ENCODE measurements at regions not wholly inside any gene's neighbourhood (a gene's known extent, or its start where the extent isn't known, plus 50 kb on each side); places are given as distances from the start of the nearest gene placed in this dataset.

- Histone ChIP-seq H3K9me3 (no peaks in the 10 kb centered on the region), H3K27ac (ENCODE audit: low read depth in 2 of 2, low read length in 1 of 2) (no peak overlapping the region), H3K4me1 (ENCODE audit: control insufficient read depth in 1 of 2, insufficient read depth in 2 of 2, low read depth in 1 of 2, low read length in 1 of 2) (no peaks in the 10 kb centered on the region), H3K36me3 (replicated peaks in 1 of 2; ENCODE audit: control insufficient read depth in 1 of 2, insufficient read depth in 2 of 2, low read length in 1 of 2) (no peaks in the 10 kb centered on the region), H3K27me3 (ENCODE audit: insufficient read depth) (no peaks in the 10 kb centered on the region), H3K4me3 (ENCODE audit: low read depth in 2 of 2, low read length in 1 of 2) (no peak overlapping the region; a peak in 1 of 4 replicates), H4K20me1 (ENCODE audit: insufficient read depth) (no peaks in the 10 kb centered on the region), H3F3A (replicated peaks; ENCODE audit: insufficient read depth) (no peaks in the 10 kb centered on the region), H3K79me2 (ENCODE audit: insufficient read depth) (no peaks in the 10 kb centered on the region), H3K9me2 (no peaks in the 10 kb centered on the region), H3K4me2 (no peak overlapping the region), H2AFZ (ENCODE audit: low read depth) (no peak overlapping the region), H3K9ac (no peak overlapping the region)
- peak; percentile 28 for DNase-seq
- 2% methylated on average over 3 of the region's 3 CpGs for WGBS (ENCODE audit: low lambda C conversion rate)
- ChIA-PET CTCF (interaction anchor here (0.7 to 1.5 kb wide), 6 partner anchors 9 to 916 kb away, joined by 3 to 5 read pairs (median 3); no protein-coding TSS in a partner anchor), POLR2A (no interaction called here)
- TF ChIP-seq GABPA (IDR thresholded peaks at IDR 0.05; ENCODE audit: low read depth) (no peak), CTCF (IDR thresholded peaks at IDR 0.05) (peak; percentile 42), NFIC (IDR thresholded peaks at IDR 0.05; ENCODE audit: borderline replicate concordance) (no peak), SMC3 (IDR thresholded peaks at IDR 0.05; ENCODE audit: low read depth, low read length) (peak; percentile 41; the same call in 1 of the 2 replicates), FOXM1 (IDR thresholded peaks at IDR 0.05; ENCODE audit: low read depth) (no peak), RAD21 (IDR thresholded peaks at IDR 0.05; ENCODE audit: low read length) (peak; percentile 82)
These were observed 55.7 kb upstream of the FERMT1 start for GRCh38 chr20:6178537-6178936.

- Histone ChIP-seq H3K9ac (no peak overlapping the region), H3K27me3 (ENCODE audit: insufficient read depth) (no peaks in the 10 kb centered on the region), H2AFZ (ENCODE audit: low read depth) (no peak overlapping the region), H3F3A (replicated peaks; ENCODE audit: insufficient read depth) (no peaks in the 10 kb centered on the region), H3K79me2 (ENCODE audit: insufficient read depth) (no peaks in the 10 kb centered on the region), H3K36me3 (replicated peaks in 1 of 2; ENCODE audit: control insufficient read depth in 1 of 2, insufficient read depth in 2 of 2, low read length in 1 of 2) (no peaks in the 10 kb centered on the region), H3K27ac (ENCODE audit: low read depth in 2 of 2, low read length in 1 of 2) (no peak overlapping the region), H3K4me3 (ENCODE audit: low read depth in 2 of 2, low read length in 1 of 2) (no peak overlapping the region), H3K9me3 (no peaks in the 10 kb centered on the region), H3K9me2 (no peaks in the 10 kb centered on the region), H4K20me1 (ENCODE audit: insufficient read depth) (no peaks in the 10 kb centered on the region), H3K4me2 (no peak overlapping the region), H3K4me1 (ENCODE audit: control insufficient read depth in 1 of 2, insufficient read depth in 2 of 2, low read depth in 1 of 2, low read length in 1 of 2) (no peaks in the 10 kb centered on the region)
- DNase-seq, result no peak
- ChIA-PET CTCF (no interaction called here), POLR2A (no interaction called here)
- WGBS (ENCODE audit: low lambda C conversion rate), result 0% methylated on average over 2 of the region's 2 CpGs
- TF ChIP-seq FOXM1 (IDR thresholded peaks at IDR 0.05; ENCODE audit: low read depth) (no peak), SMC3 (IDR thresholded peaks at IDR 0.05; ENCODE audit: low read depth, low read length) (no peak), NFIC (IDR thresholded peaks at IDR 0.05; ENCODE audit: borderline replicate concordance) (no peak), RXRA (IDR thresholded peaks at IDR 0.05; ENCODE audit: borderline replicate concordance, low read depth) (no peak), YY1 (IDR thresholded peaks at IDR 0.05; ENCODE audit: low read depth) (no peak), ELF1 (IDR thresholded peaks at IDR 0.05) (no peak), REST (IDR thresholded peaks at IDR 0.05; ENCODE audit: low read depth, low read length) (no peak), FOXJ3 (CRISPR knock-in tag; IDR thresholded peaks at IDR 0.05) (no peak), CHD2 (IDR thresholded peaks at IDR 0.05; ENCODE audit: low read length, partially characterized antibody) (no peak), POLR2AphosphoS5 (IDR thresholded peaks at IDR 0.05; ENCODE audit: low read depth, low read length) (no peak)
These were observed 50.7 kb upstream of the FERMT1 start for GRCh38 chr20:6173481-6173880.

Small RNAs in the stretch of these regions (small RNA-seq; reads per million reads assigned to genes)
- 0 reads per million in 7 experiments for gene AL109618.2

Data from SK-N-SH (cell line).